HCT116 (cell line): ENCODE measurements at regions not wholly inside any gene's neighbourhood (a gene's known extent, or its start where the extent isn't known, plus 50 kb on each side); places are given as distances from the start of the nearest gene placed in this dataset.

Experiments used
- ATAC-seq: fragments of 200-7000 bp; cut with Tn5 transposase; 2 replicates; pipeline ENCODE4 v1.9.1; 2020; ENCODE audit warnings: mild to moderate bottlenecking, moderate library complexity
- BruUV-seq: library from RNA; stranded (reverse); fragments of 400-500 nt; replicated peaks from 2 replicates; lab custom pipeline; 2021; lab: Mats Ljungman, UMichigan
- CTCF ChIA-PET: fragments of 300-600 bp; sonication (Branson Sonifier 250); formaldehyde crosslinking; loops from one replicate; lab custom pipeline; 2021; ENCODE audit warnings: antibody characterized with exemption; lab: Charles Lee
- POLR2A ChIA-PET: fragments of 300-600, 350-600 bp; sonication (Branson Sonifier 250); formaldehyde crosslinking; loops from one replicate; lab custom pipeline; 2021; ENCODE audit warnings: antibody characterized with exemption; lab: Charles Lee
- RAD21 ChIA-PET, 2 experiments: fragments of 300-600 bp; sonication (Branson Sonifier 250); formaldehyde crosslinking; loops; one replicate each; lab custom pipeline; 2023; ENCODE audit warnings: low total read pairs in 2 of 2; ENCODE audit not compliant: uncharacterized antibody in 2 of 2, unreplicated experiment in 2 of 2, low non-redundant PET in 1 of 2; lab: Charles Lee
- DNase-seq: peaks from one replicate; pipeline ENCODE4 v3.0.0-alpha.2; 2010; ENCODE audit warnings: low read depth, low spot score
- H2AFZ ChIP-seq: fragments of 200-600 bp; shearing (Covaris generic), sonication (generic); 2 replicates; pipeline ENCODE4 v1.6.1; 2017; ENCODE audit warnings: low read depth, mixed run types, mixed read lengths, antibody characterized with exemption, low read length; ENCODE audit not compliant: poor library complexity, severe bottlenecking
- H3K27ac ChIP-seq: 2 replicates; pipeline ENCODE4 v1.5.1; 2012; ENCODE audit warnings: low read depth, low read length
- H3K27me3 ChIP-seq: fragments of 200-600 bp; sonication (generic); 2 replicates; pipeline ENCODE4 v1.6.1; 2016; ENCODE audit warnings: mixed run types, low read length, mixed read lengths; ENCODE audit not compliant: insufficient read depth
- H3K36me3 ChIP-seq, 2 experiments: fragments of 200-500 bp in 1 of 2; fragments of 200-600 bp in 1 of 2; sonication (Bioruptor generic) in 1 of 2; sonication (generic) in 1 of 2; 2 replicates each; pipeline versions ENCODE4 v1.5.1 to v1.6.1; 2014 to 2016; ENCODE audit warnings: low read length in 2 of 2, inconsistent platforms in 1 of 2, mixed read lengths in 1 of 2, mixed run types in 1 of 2; ENCODE audit not compliant: insufficient read depth in 2 of 2, control insufficient read depth in 1 of 2
- H3K4me1 ChIP-seq, 2 experiments: fragments of 200-600 bp in 1 of 2; sonication (generic) in 1 of 2; 2 replicates each; pipeline versions ENCODE4 v1.5.1 to v1.6.1; 2012 to 2017; ENCODE audit warnings: low read length in 2 of 2, inconsistent platforms in 1 of 2, mild to moderate bottlenecking in 1 of 2, mixed read lengths in 1 of 2, mixed run types in 1 of 2, moderate library complexity in 1 of 2; ENCODE audit not compliant: insufficient read depth in 2 of 2, control insufficient read depth in 1 of 2
- H3K4me2 ChIP-seq: fragments of 200-600 bp; sonication (generic); 2 replicates; pipeline ENCODE4 v1.6.1; 2017; ENCODE audit warnings: mixed run types, low read length, mixed read lengths
- H3K4me3 ChIP-seq, 2 experiments: fragments of 200-600 bp in 1 of 2; sonication (generic) in 1 of 2; replicated peaks in 1 of 2; 2 replicates each; pipeline ENCODE4 v1.5.1; 2011 to 2016; ENCODE audit warnings: low read length in 2 of 2, control low read depth in 1 of 2, low read depth in 1 of 2, mild to moderate bottlenecking in 1 of 2, mixed read lengths in 1 of 2, mixed run types in 1 of 2
- H3K79me2 ChIP-seq: fragments of 200-600 bp; sonication (generic); 2 replicates; pipeline ENCODE4 v1.6.1; 2017; ENCODE audit warnings: mild to moderate bottlenecking, mixed run types, low read length, moderate library complexity, mixed read lengths; ENCODE audit not compliant: insufficient read depth
- H3K9ac ChIP-seq: fragments of 200-600 bp; sonication (generic); 2 replicates; pipeline ENCODE4 v1.6.1; 2016; ENCODE audit warnings: low read length, mixed read lengths
- H3K9me2 ChIP-seq: fragments of 200-600 bp; sonication (generic), shearing (Covaris generic); 2 replicates; pipeline ENCODE4 v1.6.1; 2017; ENCODE audit warnings: mixed run types, mild to moderate bottlenecking, moderate library complexity; ENCODE audit not compliant: insufficient read depth
- H3K9me3 ChIP-seq, 2 experiments: fragments of 200-500 bp in 1 of 2; fragments of 200-600 bp in 1 of 2; sonication (Bioruptor generic) in 1 of 2; sonication (generic) in 1 of 2; 2 replicates each; pipeline ENCODE4 v1.6.1; 2014 to 2017; ENCODE audit warnings: low read length in 2 of 2, mixed read lengths in 2 of 2, inconsistent platforms in 1 of 2, low read depth in 1 of 2, mild to moderate bottlenecking in 1 of 2, mixed run types in 1 of 2, moderate library complexity in 1 of 2; ENCODE audit not compliant: control insufficient read depth in 1 of 2, insufficient read depth in 1 of 2
- H4K20me1 ChIP-seq: fragments of 200-600 bp; sonication (generic), shearing (Covaris generic); 2 replicates; pipeline ENCODE4 v1.6.1; 2017; ENCODE audit warnings: mixed run types, mild to moderate bottlenecking, moderate library complexity; ENCODE audit not compliant: insufficient read depth
- FOSL1 ChIP-seq: IDR thresholded peaks from 2 replicates; pipeline ENCODE4 v1.6.1; 2012; ENCODE audit warnings: low read depth
- TCF7L2 ChIP-seq: IDR thresholded peaks from 2 replicates; pipeline ENCODE4 v1.7.0; 2011; ENCODE audit warnings: borderline replicate concordance, inconsistent platforms; ENCODE audit not compliant: insufficient read depth, insufficient read length; ENCODE audit errors: extremely low read depth
- YY1 ChIP-seq: IDR thresholded peaks from 2 replicates; pipeline ENCODE4 v1.6.1; 2011; ENCODE audit warnings: low read length, low read depth, moderate library complexity, mild to moderate bottlenecking; ENCODE audit not compliant: insufficient replicate concordance; ENCODE audit errors: extremely low read depth
- ZNF274 ChIP-seq: fragments of 200-500 bp; sonication (Bioruptor generic); IDR thresholded peaks from 2 replicates; pipeline ENCODE4 v1.6.1; 2014; ENCODE audit warnings: mild to moderate bottlenecking, low read depth, low read length, inconsistent platforms
- intact Hi-C: fragments of 100-400 bp; cut with micrococcal nuclease; formaldehyde crosslinking; loops from 2 replicates; pipeline ENCODE4 v1.10.0; 2022

DNA sequence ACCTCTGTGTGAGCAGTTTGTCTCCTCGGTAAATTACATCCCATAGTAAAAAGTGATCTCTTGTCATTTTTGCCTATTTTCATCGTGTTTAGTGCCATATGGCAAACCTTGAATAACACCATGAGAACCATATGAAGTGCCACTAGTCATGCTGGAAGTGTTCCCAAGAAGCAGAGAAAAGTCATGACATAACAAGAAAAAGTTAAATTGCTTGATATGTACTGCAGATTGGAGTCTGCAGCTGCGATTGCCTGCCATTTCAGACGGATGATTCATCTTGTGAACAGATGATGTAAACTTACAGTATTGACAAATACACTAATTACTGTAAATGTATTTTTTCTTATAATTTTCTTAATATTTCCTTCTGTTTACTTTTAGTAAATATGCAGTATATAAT, 846.7 kb downstream of the BCL11A start:
- no peak for ATAC-seq
- H3K9me2 ChIP-seq = no peaks in the 10 kb centered on the region
- ChIA-PET POLR2A (no interaction called here), RAD21 (no interaction called here), CTCF (no interaction called here)
- H3K79me2 ChIP-seq = no peaks in the 10 kb centered on the region
- H3K27me3 ChIP-seq = no peaks in the 10 kb centered on the region
- intact Hi-C loops = no loop called here
- no peaks in the 10 kb centered on the region for H3K9me3 ChIP-seq
- H3K9ac ChIP-seq = no peak overlapping the region
- BruUV-seq = no TSS peak
- no peaks in the 10 kb centered on the region for H3K4me1 ChIP-seq
- no peaks in the 10 kb centered on the region; the same call in 1 of the 2 replicates for H4K20me1 ChIP-seq
- H2AFZ ChIP-seq = no peak overlapping the region
- DNase-seq = no peak
- no peak overlapping the region for H3K27ac ChIP-seq
- H3K4me2 ChIP-seq = no peak overlapping the region
- H3K4me3 ChIP-seq = no peak overlapping the region
- TF ChIP-seq FOSL1 (no peak), TCF7L2 (no peak)
- TF ChIP-seq, all 23 proteins: peak for 0
- H3K36me3 ChIP-seq = no peaks in the 10 kb centered on the region

DNA sequence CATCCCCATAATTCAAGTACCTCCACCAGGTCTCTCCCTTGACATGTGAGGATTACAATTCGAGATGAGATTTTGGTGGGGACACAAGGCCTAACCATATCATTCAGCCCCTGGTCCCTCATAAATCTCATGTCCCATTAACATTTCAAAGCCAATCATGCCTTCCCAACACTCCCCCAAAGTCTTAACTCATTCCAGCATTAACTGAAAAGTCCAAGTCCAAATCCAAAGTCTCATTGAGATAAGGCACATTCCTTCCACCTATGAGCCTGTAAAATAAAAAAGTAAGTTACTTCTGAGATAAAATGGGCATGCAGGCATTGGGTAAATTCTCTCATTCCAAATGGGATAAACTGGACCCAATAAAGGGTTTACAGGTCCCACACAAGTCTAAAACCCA, 849.7 kb downstream of the BCL11A start:
- Histone ChIP-seq H3K36me3 (no peaks in the 10 kb centered on the region), H2AFZ (no peak overlapping the region)
- ATAC-seq = no peak
- TF ChIP-seq ZNF274 (no peak), YY1 (no peak)
- TF ChIP-seq, all 23 proteins: peak for 0
- no peaks in the 10 kb centered on the region for H3K4me1 ChIP-seq
- no TSS peak for BruUV-seq
- H4K20me1 ChIP-seq = no peaks in the 10 kb centered on the region; the same call in 1 of the 2 replicates
- POLR2A ChIA-PET = no interaction called here
- CTCF ChIA-PET = no interaction called here
- H3K4me2 ChIP-seq = no peak overlapping the region
- no peak for DNase-seq
- no peak overlapping the region for H3K4me3 ChIP-seq
- H3K9me3 ChIP-seq = no peaks in the 10 kb centered on the region
- H3K79me2 ChIP-seq = no peaks in the 10 kb centered on the region
- no peak overlapping the region for H3K27ac ChIP-seq
- RAD21 ChIA-PET = no interaction called here
- no peaks in the 10 kb centered on the region for H3K27me3 ChIP-seq
- intact Hi-C loops = loop anchor here (5.0 kb wide), 1 partner anchor 751 kb away; no protein-coding TSS in a partner anchor
- no peak overlapping the region for H3K9ac ChIP-seq
- no peaks in the 10 kb centered on the region for H3K9me2 ChIP-seq
